Liver (tissue), 8 donors: ENCODE measurements at regions not wholly inside any gene's neighbourhood (a gene's known extent, or its start where the extent isn't known, plus 50 kb on each side); places are given as distances from the start of the nearest gene placed in this dataset.

Experiments used
- DNase-seq: peaks from one replicate; pipeline ENCODE4 v3.0.0-alpha.2; 2017; ENCODE audit warnings: low spot score
- H3K27ac ChIP-seq, 2 donors: one replicate each; pipeline ENCODE4 v1.7.0; 2013; ENCODE audit warnings: inconsistent platforms in 2 of 2, low read length in 2 of 2, control low read depth in 1 of 2, low read depth in 1 of 2, mild to moderate bottlenecking in 1 of 2
- H3K27me3 ChIP-seq, 4 donors: one replicate each; pipeline versions ENCODE4 v1.6.1 to v1.7.0; 2013; ENCODE audit warnings: low read length in 3 of 4, inconsistent platforms in 1 of 4, mild to moderate bottlenecking in 1 of 4, moderate library complexity in 1 of 4; ENCODE audit not compliant: control insufficient read depth in 4 of 4, insufficient read depth in 4 of 4
- H3K36me3 ChIP-seq, 4 donors: one replicate each; pipeline versions ENCODE4 v1.6.1 to v1.7.0; 2013; ENCODE audit warnings: low read length in 3 of 4, mild to moderate bottlenecking in 3 of 4, low read depth in 1 of 4, moderate library complexity in 1 of 4; ENCODE audit not compliant: control insufficient read depth in 4 of 4, insufficient read depth in 3 of 4
- H3K4me1 ChIP-seq, 4 donors: one replicate each; pipeline versions ENCODE4 v1.6.1 to v1.7.0; 2013; ENCODE audit warnings: low read length in 3 of 4, mild to moderate bottlenecking in 3 of 4, moderate library complexity in 1 of 4; ENCODE audit not compliant: control insufficient read depth in 4 of 4, insufficient read depth in 4 of 4
- H3K4me3 ChIP-seq, 3 donors: one replicate each; pipeline versions ENCODE4 v1.6.1 to v1.7.0; 2013; ENCODE audit warnings: low read length in 3 of 3, control low read depth in 1 of 3, low read depth in 1 of 3, mild to moderate bottlenecking in 1 of 3
- H3K9ac ChIP-seq, 2 donors: one replicate each; pipeline ENCODE4 v1.7.0; 2013; ENCODE audit warnings: low read length in 2 of 2, mild to moderate bottlenecking in 2 of 2, moderate library complexity in 2 of 2, control low read depth in 1 of 2, low read depth in 1 of 2
- H3K9me3 ChIP-seq, 4 donors: one replicate each; pipeline versions ENCODE4 v1.6.1 to v1.7.0; 2013; ENCODE audit warnings: low read length in 3 of 4; ENCODE audit not compliant: control insufficient read depth in 4 of 4
- EGR1 ChIP-seq, 2 donors: IDR thresholded peaks; 2 replicates each; pipeline ENCODE4 v1.6.1; 2016 to 2018; ENCODE audit warnings: antibody characterized with exemption in 2 of 2, low read depth in 2 of 2
- FOXA1 ChIP-seq: IDR thresholded peaks from 2 replicates; pipeline ENCODE4 v1.6.1; 2016; ENCODE audit warnings: antibody characterized with exemption
- FOXA2 ChIP-seq: IDR thresholded peaks from 2 replicates; pipeline ENCODE4 v1.6.1; 2016; ENCODE audit warnings: antibody characterized with exemption
- GABPA ChIP-seq, 2 donors: IDR thresholded peaks in 1 of 2; conservative IDR thresholded peaks in 1 of 2; 2 replicates each; pipeline ENCODE4 v1.6.1; 2016; ENCODE audit warnings: antibody characterized with exemption in 2 of 2, mild to moderate bottlenecking in 1 of 2, moderate library complexity in 1 of 2
- HNF4A ChIP-seq, 2 donors: conservative IDR thresholded peaks; 2 replicates each; pipeline ENCODE4 v1.6.1; 2016; ENCODE audit warnings: antibody characterized with exemption in 2 of 2, mild to moderate bottlenecking in 2 of 2
- HNF4G ChIP-seq: IDR thresholded peaks from 2 replicates; pipeline ENCODE4 v1.6.1; 2016; ENCODE audit warnings: antibody characterized with exemption
- JUND ChIP-seq, 2 donors: IDR thresholded peaks; 2 replicates each; pipeline ENCODE4 v1.6.1; 2016; ENCODE audit warnings: antibody characterized with exemption in 2 of 2
- NR2F2 ChIP-seq: IDR thresholded peaks from 2 replicates; pipeline ENCODE4 v1.6.1; 2016; ENCODE audit warnings: antibody characterized with exemption
- RAD21 ChIP-seq, 2 donors: IDR thresholded peaks; 2 replicates each; pipeline ENCODE4 v1.6.1; 2016; ENCODE audit warnings: antibody characterized with exemption in 2 of 2, mild to moderate bottlenecking in 2 of 2
- RXRA ChIP-seq, 2 donors: IDR thresholded peaks; 2 replicates each; pipeline ENCODE4 v1.6.1; 2017 to 2018; ENCODE audit warnings: antibody characterized with exemption in 2 of 2, mild to moderate bottlenecking in 1 of 2
- TAF1 ChIP-seq: conservative IDR thresholded peaks from 2 replicates; pipeline ENCODE4 v1.6.1; 2016; ENCODE audit warnings: antibody characterized with exemption, mild to moderate bottlenecking
- YY1 ChIP-seq: IDR thresholded peaks from 2 replicates; pipeline ENCODE4 v1.6.1; 2016; ENCODE audit warnings: antibody characterized with exemption, mild to moderate bottlenecking
- WGBS: extraction: QIAGEN DNeasy Blood & Tissue Kit; methylation state at CpG from one replicate; pipeline ENCODE4 v1.1.7; 2013; 5-methylcytosine and 5-hydroxymethylcytosine counted together
- TF ChIP-seq, protein P1 (sequence below): IDR thresholded peaks from 2 replicates; pipeline ENCODE4 v1.6.1; 2016; ENCODE audit warnings: antibody characterized with exemption
- TF ChIP-seq, protein P2 (sequence below): IDR thresholded peaks from 2 replicates; pipeline ENCODE4 v1.6.1; 2016; ENCODE audit warnings: antibody characterized with exemption
- TF ChIP-seq, protein P3 (sequence below): fragments of 150-350 bp; IDR thresholded peaks from 2 replicates; pipeline ENCODE4 v1.5.1; 2017; ENCODE audit warnings: improper control_type of control experiment, low read depth, low read length; ENCODE audit not compliant: missing input control
- TF ChIP-seq, protein P4 (sequence below): IDR thresholded peaks from 2 replicates; pipeline ENCODE4 v1.6.1; 2016; ENCODE audit warnings: antibody characterized with exemption
- donor health status: healthy.
- donor health status: healthy.
- donor health status: healthy.
- donor health status: healthy.
- donor health status: healthy.

DNA sequence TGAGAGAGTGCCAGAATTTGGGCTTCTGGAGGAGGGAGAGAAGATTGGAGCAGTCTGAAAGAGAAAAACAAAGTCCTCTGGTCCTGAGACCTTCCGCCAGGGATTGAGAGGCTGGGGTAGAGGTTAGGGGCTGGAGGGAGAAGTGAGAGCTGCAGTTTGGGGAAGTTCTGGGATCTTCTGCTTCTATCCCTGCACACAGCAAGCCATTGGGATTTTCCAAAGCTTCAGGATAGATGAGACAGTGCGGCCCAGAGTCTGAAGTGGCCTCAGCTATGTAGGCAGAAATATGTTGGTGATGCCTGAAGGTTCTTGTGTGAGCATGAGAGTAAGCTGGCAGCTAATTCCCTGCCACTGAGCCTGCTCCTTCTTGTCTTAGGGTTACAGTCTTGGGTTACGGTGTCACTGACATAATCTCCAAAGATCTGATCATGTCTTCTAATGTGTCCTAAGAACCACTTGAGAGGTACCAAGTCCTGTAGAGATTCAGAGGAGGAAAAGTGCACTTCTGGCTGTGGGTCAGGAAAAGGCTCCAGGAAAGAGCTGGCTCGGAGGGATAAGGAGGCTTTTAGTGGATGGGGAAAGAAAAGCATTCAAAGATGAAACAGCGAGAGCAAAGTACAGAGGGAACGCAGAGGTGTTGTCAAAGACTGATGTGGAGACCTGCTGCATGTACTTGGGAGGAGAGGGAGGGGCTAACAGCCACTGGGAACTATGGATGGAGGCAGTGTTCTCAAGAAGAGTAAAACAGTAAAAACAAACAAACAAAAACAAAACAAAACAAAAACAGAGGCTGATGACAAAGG, 131.1 kb upstream of the MYLIP start:
- no peak overlapping the region for H3K9ac ChIP-seq
- no peak for DNase-seq
- H3K4me1 ChIP-seq = no peaks in the 10 kb centered on the region
- H3K4me3 ChIP-seq = no peak overlapping the region
- no peaks in the 10 kb centered on the region for H3K27me3 ChIP-seq
- TF ChIP-seq YY1 (no peak), NR2F2 (no peak), RAD21 (IDR thresholded peaks at IDR 0.05) (no peak)
- H3K9me3 ChIP-seq = no peaks in the 10 kb centered on the region
- no peaks in the 10 kb centered on the region for H3K36me3 ChIP-seq
- WGBS = 65% methylated on average over 6 of the region's 6 CpGs
- no peak overlapping the region for H3K27ac ChIP-seq

DNA sequence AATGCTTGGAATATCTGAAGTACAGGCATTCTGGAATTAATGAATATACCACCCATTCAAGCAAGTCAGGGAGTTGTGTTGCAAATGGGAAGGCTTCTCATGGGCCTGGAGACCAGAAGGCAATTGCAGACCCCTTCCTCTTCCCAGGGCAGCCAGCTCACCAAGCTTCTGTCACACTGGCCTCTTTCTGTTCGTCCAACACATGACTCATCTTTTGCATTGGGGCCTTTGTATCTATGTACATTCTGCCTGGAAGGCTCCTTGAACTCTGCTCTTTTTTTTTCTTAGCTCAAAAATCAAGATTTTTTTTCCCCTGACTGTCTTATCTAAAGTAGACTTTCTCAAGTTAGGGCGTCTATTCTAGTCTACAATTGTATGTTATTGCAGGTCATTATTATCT, 132.9 kb upstream of the MYLIP start:
- TF ChIP-seq, protein P1, sequence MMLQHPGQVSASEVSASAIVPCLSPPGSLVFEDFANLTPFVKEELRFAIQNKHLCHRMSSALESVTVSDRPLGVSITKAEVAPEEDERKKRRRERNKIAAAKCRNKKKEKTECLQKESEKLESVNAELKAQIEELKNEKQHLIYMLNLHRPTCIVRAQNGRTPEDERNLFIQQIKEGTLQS = no peak
- TF ChIP-seq EGR1 (IDR thresholded peaks at IDR 0.05; ENCODE audit: low read depth in 2 of 2) (no peak), YY1 (no peak), NR2F2 (no peak), TAF1 (no peak), HNF4G (no peak), HNF4A (conservative IDR thresholded peaks at IDR 0.05) (no peak), JUND (IDR thresholded peaks at IDR 0.05) (no peak), FOXA1 (no peak), GABPA (IDR thresholded peaks at IDR 0.05 in 1 of 2, conservative IDR thresholded peaks at IDR 0.05 in 1 of 2) (no peak), RAD21 (IDR thresholded peaks at IDR 0.05) (no peak)
- TF ChIP-seq, protein P2, sequence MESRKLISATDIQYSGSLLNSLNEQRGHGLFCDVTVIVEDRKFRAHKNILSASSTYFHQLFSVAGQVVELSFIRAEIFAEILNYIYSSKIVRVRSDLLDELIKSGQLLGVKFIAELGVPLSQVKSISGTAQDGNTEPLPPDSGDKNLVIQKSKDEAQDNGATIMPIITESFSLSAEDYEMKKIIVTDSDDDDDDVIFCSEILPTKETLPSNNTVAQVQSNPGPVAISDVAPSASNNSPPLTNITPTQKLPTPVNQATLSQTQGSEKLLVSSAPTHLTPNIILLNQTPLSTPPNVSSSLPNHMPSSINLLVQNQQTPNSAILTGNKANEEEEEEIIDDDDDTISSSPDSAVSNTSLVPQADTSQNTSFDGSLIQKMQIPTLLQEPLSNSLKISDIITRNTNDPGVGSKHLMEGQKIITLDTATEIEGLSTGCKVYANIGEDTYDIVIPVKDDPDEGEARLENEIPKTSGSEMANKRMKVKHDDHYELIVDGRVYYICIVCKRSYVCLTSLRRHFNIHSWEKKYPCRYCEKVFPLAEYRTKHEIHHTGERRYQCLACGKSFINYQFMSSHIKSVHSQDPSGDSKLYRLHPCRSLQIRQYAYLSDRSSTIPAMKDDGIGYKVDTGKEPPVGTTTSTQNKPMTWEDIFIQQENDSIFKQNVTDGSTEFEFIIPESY = no peak
- TF ChIP-seq, protein P3, sequence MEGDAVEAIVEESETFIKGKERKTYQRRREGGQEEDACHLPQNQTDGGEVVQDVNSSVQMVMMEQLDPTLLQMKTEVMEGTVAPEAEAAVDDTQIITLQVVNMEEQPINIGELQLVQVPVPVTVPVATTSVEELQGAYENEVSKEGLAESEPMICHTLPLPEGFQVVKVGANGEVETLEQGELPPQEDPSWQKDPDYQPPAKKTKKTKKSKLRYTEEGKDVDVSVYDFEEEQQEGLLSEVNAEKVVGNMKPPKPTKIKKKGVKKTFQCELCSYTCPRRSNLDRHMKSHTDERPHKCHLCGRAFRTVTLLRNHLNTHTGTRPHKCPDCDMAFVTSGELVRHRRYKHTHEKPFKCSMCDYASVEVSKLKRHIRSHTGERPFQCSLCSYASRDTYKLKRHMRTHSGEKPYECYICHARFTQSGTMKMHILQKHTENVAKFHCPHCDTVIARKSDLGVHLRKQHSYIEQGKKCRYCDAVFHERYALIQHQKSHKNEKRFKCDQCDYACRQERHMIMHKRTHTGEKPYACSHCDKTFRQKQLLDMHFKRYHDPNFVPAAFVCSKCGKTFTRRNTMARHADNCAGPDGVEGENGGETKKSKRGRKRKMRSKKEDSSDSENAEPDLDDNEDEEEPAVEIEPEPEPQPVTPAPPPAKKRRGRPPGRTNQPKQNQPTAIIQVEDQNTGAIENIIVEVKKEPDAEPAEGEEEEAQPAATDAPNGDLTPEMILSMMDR = no peak
- TF ChIP-seq, protein P4, sequence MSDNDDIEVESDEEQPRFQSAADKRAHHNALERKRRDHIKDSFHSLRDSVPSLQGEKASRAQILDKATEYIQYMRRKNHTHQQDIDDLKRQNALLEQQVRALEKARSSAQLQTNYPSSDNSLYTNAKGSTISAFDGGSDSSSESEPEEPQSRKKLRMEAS = no peak
- WGBS = 75% methylated on average over 2 of the region's 2 CpGs
- no peaks in the 10 kb centered on the region for H3K27me3 ChIP-seq
- H3K27ac ChIP-seq = no peak overlapping the region
- H3K9ac ChIP-seq = no peak overlapping the region
- H3K4me3 ChIP-seq = no peak overlapping the region
- no peaks in the 10 kb centered on the region for H3K36me3 ChIP-seq
- no peaks in the 10 kb centered on the region for H3K9me3 ChIP-seq
- H3K4me1 ChIP-seq = no peaks in the 10 kb centered on the region
- no peak for DNase-seq

DNA sequence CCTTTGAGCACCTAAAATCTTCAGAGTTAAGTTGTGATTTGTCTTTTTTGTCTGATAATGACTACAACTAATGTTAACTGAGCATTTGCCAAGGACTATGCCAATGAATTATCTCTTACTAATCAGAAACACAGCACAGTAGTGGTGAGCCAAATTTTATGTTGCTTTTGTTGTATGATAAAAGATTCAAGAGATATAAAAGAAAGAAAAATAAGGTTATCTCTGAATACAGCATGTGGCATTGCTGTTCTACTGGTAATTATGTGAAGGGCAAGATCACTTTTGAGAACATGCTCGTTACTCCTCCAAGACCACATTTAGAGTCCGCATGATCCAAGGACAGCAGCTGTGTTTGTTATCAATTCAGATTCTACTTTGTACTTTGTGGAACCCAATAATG, 133.4 kb upstream of the MYLIP start:
- H3K4me1 ChIP-seq = no peaks in the 10 kb centered on the region
- WGBS = 86% methylated on average over 2 of the region's 2 CpGs
- H3K36me3 ChIP-seq = no peaks in the 10 kb centered on the region
- H3K4me3 ChIP-seq = no peak overlapping the region
- H3K27ac ChIP-seq = no peak overlapping the region
- no peak for DNase-seq
- H3K9me3 ChIP-seq = no peaks in the 10 kb centered on the region
- H3K27me3 ChIP-seq = no peaks in the 10 kb centered on the region
- H3K9ac ChIP-seq = no peak overlapping the region
- TF ChIP-seq, protein P1 = no peak
- no peak for TF ChIP-seq JUND (IDR thresholded peaks at IDR 0.05)
- no peak for TF ChIP-seq YY1
- TF ChIP-seq GABPA (IDR thresholded peaks at IDR 0.05 in 1 of 2, conservative IDR thresholded peaks at IDR 0.05 in 1 of 2) = no peak
- TF ChIP-seq NR2F2 = no peak
- TF ChIP-seq, protein P3 = no peak
- no peak for TF ChIP-seq FOXA1
- TF ChIP-seq RXRA (IDR thresholded peaks at IDR 0.05) = no peak
- TF ChIP-seq RAD21 (IDR thresholded peaks at IDR 0.05) = no peak
- no peak for TF ChIP-seq EGR1 (IDR thresholded peaks at IDR 0.05; ENCODE audit: low read depth in 2 of 2)
- TF ChIP-seq FOXA2 = no peak
- TF ChIP-seq HNF4A (conservative IDR thresholded peaks at IDR 0.05) = no peak
- TF ChIP-seq, protein P4 = no peak
